ENCODE measurements at regions not wholly inside any gene's neighbourhood (a gene's known extent, or its start where the extent isn't known, plus 50 kb on each side); places are given as distances from the start of the nearest gene placed in this dataset.

DNA sequence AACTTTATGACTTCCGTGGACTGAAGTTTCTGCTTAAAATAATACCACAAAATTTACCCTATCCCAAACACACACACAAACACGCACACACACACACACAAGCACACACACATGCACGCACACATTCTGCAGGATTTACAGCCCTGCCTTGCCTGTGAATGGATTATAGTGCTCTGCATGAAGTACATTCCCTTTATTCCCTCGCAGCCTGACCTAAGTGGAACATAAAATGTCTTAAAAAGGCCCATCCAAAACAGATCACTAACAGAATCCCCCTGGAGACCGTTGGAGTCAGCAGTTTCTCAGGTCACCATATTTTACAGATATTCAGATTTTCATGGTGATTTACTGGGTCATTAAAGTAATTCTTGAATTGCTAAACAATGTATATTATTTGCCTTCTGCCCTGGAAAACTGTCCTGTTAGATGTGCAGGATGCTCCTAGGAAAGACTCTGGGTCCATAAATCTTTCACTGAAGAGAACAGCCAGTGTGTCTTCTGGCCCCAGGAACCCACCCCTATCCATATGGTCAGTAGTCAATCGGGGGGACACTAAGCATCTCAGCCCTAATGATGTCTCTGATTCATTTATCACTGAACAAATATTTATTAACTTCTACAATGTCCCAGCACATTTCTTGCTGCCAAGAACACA is 587.7 kb upstream of the BOD1L1 start:
- Histone ChIP-seq H3K9me3 (ENCODE audit: control insufficient read depth in 4 of 4, low read length in 3 of 4) (peaks cover 0 to 2% (median 0%) of the 10 kb centered on the region in 4 donors), H3K36me3 (ENCODE audit: control insufficient read depth in 4 of 4, insufficient read depth in 3 of 4, low read depth in 1 of 4, low read length in 3 of 4) (no peaks in the 10 kb centered on the region), H3K27ac (ENCODE audit: low read depth in 1 of 2, low read length in 2 of 2) (no peak overlapping the region), H3K4me3 (ENCODE audit: low read depth in 1 of 3, low read length in 3 of 3) (no peak overlapping the region), H3K9ac (ENCODE audit: low read depth in 1 of 2, low read length in 2 of 2) (no peak overlapping the region), H3K27me3 (ENCODE audit: control insufficient read depth in 4 of 4, insufficient read depth in 4 of 4, low read length in 3 of 4) (no peaks in the 10 kb centered on the region), H3K4me1 (ENCODE audit: control insufficient read depth in 4 of 4, insufficient read depth in 4 of 4, low read length in 3 of 4) (no peaks in the 10 kb centered on the region)
- WGBS = 73% methylated on average over 6 of the region's 6 CpGs
- DNase-seq (ENCODE audit: low spot score) = no peak
- TF ChIP-seq FOXA1 (IDR thresholded peaks at IDR 0.05) (no peak), NR2F2 (IDR thresholded peaks at IDR 0.05) (no peak), EGR1 (IDR thresholded peaks at IDR 0.05; ENCODE audit: low read depth in 2 of 2) (no peak), FOXA2 (IDR thresholded peaks at IDR 0.05) (no peak), YY1 (IDR thresholded peaks at IDR 0.05) (no peak), RXRA (IDR thresholded peaks at IDR 0.05) (no peak)
- TF ChIP-seq, protein P1, sequence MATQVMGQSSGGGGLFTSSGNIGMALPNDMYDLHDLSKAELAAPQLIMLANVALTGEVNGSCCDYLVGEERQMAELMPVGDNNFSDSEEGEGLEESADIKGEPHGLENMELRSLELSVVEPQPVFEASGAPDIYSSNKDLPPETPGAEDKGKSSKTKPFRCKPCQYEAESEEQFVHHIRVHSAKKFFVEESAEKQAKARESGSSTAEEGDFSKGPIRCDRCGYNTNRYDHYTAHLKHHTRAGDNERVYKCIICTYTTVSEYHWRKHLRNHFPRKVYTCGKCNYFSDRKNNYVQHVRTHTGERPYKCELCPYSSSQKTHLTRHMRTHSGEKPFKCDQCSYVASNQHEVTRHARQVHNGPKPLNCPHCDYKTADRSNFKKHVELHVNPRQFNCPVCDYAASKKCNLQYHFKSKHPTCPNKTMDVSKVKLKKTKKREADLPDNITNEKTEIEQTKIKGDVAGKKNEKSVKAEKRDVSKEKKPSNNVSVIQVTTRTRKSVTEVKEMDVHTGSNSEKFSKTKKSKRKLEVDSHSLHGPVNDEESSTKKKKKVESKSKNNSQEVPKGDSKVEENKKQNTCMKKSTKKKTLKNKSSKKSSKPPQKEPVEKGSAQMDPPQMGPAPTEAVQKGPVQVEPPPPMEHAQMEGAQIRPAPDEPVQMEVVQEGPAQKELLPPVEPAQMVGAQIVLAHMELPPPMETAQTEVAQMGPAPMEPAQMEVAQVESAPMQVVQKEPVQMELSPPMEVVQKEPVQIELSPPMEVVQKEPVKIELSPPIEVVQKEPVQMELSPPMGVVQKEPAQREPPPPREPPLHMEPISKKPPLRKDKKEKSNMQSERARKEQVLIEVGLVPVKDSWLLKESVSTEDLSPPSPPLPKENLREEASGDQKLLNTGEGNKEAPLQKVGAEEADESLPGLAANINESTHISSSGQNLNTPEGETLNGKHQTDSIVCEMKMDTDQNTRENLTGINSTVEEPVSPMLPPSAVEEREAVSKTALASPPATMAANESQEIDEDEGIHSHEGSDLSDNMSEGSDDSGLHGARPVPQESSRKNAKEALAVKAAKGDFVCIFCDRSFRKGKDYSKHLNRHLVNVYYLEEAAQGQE (IDR thresholded peaks at IDR 0.05) = no peak
- TF ChIP-seq, protein P2, sequence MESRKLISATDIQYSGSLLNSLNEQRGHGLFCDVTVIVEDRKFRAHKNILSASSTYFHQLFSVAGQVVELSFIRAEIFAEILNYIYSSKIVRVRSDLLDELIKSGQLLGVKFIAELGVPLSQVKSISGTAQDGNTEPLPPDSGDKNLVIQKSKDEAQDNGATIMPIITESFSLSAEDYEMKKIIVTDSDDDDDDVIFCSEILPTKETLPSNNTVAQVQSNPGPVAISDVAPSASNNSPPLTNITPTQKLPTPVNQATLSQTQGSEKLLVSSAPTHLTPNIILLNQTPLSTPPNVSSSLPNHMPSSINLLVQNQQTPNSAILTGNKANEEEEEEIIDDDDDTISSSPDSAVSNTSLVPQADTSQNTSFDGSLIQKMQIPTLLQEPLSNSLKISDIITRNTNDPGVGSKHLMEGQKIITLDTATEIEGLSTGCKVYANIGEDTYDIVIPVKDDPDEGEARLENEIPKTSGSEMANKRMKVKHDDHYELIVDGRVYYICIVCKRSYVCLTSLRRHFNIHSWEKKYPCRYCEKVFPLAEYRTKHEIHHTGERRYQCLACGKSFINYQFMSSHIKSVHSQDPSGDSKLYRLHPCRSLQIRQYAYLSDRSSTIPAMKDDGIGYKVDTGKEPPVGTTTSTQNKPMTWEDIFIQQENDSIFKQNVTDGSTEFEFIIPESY (IDR thresholded peaks at IDR 0.05) = no peak

DNA sequence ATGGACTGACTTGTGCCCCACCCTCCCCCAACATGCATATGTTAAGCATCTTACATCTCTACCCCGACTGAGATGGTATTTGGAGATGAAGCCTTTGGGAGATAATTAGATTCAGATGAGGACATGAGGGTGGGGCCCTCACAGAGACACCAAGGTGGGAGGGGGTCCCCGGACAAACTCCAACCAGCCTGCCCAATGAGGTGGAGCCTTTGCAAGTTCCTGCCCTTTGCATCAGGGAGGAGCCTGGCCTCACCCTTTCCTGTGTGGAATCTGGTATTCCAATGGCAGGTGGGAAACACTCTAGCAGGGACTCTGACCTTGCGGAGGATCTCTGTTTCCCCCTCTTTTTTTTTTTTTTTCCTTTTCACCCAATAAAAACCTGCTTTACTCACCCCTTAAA is 589.9 kb upstream of the BOD1L1 start:
- no peak overlapping the region for H3K27ac ChIP-seq (ENCODE audit: low read depth in 1 of 2, low read length in 2 of 2)
- TF ChIP-seq NR2F2 (IDR thresholded peaks at IDR 0.05) (no peak), HNF4A (conservative IDR thresholded peaks at IDR 0.05) (no peak), FOXA1 (IDR thresholded peaks at IDR 0.05) (no peak), JUND (IDR thresholded peaks at IDR 0.05) (no peak), TAF1 (conservative IDR thresholded peaks at IDR 0.05) (no peak), FOXA2 (IDR thresholded peaks at IDR 0.05) (no peak), RAD21 (IDR thresholded peaks at IDR 0.05) (no peak), YY1 (IDR thresholded peaks at IDR 0.05) (no peak), EGR1 (IDR thresholded peaks at IDR 0.05; ENCODE audit: low read depth in 2 of 2) (no peak), RXRA (IDR thresholded peaks at IDR 0.05) (no peak), SP1 (IDR thresholded peaks at IDR 0.05) (no peak)
- TF ChIP-seq, protein P3, sequence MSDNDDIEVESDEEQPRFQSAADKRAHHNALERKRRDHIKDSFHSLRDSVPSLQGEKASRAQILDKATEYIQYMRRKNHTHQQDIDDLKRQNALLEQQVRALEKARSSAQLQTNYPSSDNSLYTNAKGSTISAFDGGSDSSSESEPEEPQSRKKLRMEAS (IDR thresholded peaks at IDR 0.05) = no peak
- TF ChIP-seq, protein P2 (IDR thresholded peaks at IDR 0.05) = no peak
- TF ChIP-seq, protein P4, sequence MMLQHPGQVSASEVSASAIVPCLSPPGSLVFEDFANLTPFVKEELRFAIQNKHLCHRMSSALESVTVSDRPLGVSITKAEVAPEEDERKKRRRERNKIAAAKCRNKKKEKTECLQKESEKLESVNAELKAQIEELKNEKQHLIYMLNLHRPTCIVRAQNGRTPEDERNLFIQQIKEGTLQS (IDR thresholded peaks at IDR 0.05) = no peak
- TF ChIP-seq, protein P1 (IDR thresholded peaks at IDR 0.05) = no peak
- TF ChIP-seq, protein P5, sequence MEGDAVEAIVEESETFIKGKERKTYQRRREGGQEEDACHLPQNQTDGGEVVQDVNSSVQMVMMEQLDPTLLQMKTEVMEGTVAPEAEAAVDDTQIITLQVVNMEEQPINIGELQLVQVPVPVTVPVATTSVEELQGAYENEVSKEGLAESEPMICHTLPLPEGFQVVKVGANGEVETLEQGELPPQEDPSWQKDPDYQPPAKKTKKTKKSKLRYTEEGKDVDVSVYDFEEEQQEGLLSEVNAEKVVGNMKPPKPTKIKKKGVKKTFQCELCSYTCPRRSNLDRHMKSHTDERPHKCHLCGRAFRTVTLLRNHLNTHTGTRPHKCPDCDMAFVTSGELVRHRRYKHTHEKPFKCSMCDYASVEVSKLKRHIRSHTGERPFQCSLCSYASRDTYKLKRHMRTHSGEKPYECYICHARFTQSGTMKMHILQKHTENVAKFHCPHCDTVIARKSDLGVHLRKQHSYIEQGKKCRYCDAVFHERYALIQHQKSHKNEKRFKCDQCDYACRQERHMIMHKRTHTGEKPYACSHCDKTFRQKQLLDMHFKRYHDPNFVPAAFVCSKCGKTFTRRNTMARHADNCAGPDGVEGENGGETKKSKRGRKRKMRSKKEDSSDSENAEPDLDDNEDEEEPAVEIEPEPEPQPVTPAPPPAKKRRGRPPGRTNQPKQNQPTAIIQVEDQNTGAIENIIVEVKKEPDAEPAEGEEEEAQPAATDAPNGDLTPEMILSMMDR (IDR thresholded peaks at IDR 0.05; ENCODE audit: low read depth, low read length, missing input control) = no peak

More for the DNA sequence above, 589.9 kb upstream of the BOD1L1 start:
- Histone ChIP-seq H3K9ac (ENCODE audit: low read depth in 1 of 2, low read length in 2 of 2) (no peak overlapping the region), H3K4me3 (ENCODE audit: low read depth in 1 of 3, low read length in 3 of 3) (no peak overlapping the region), H3K4me1 (ENCODE audit: control insufficient read depth in 4 of 4, insufficient read depth in 4 of 4, low read length in 3 of 4) (no peaks in the 10 kb centered on the region), H3K9me3 (ENCODE audit: control insufficient read depth in 4 of 4, low read length in 3 of 4) (peaks cover 0 to 2% (median 0%) of the 10 kb centered on the region in 4 donors), H3K36me3 (ENCODE audit: control insufficient read depth in 4 of 4, insufficient read depth in 3 of 4, low read depth in 1 of 4, low read length in 3 of 4) (no peaks in the 10 kb centered on the region), H3K27me3 (ENCODE audit: control insufficient read depth in 4 of 4, insufficient read depth in 4 of 4, low read length in 3 of 4) (no peaks in the 10 kb centered on the region)
- 84% methylated on average over 3 of the region's 3 CpGs for WGBS
- DNase-seq (ENCODE audit: low spot score) = no peak

Data from liver (tissue), 8 donors.